IMR-90 (cell line): ENCODE measurements at regions not wholly inside any gene's neighbourhood (a gene's known extent, or its start where the extent isn't known, plus 50 kb on each side); places are given as distances from the start of the nearest gene placed in this dataset.

Experiments used
- ATAC-seq: fragments of 200-7000 bp; cut with Tn5 transposase; 2 replicates; pipeline ENCODE4 v1.9.1; 2020; ENCODE audit warnings: low read depth, mild to moderate bottlenecking, moderate library complexity
- BruUV-seq: library from RNA; stranded (reverse); fragments of 400-500 nt; replicated peaks from 2 replicates; lab custom pipeline; 2021; lab: Mats Ljungman, UMichigan
- CTCF ChIA-PET: fragments of 300-600 bp; formaldehyde crosslinking; extraction: SDS; loops from one replicate; lab custom pipeline; 2021; ENCODE audit warnings: antibody characterized with exemption; lab: Yijun Ruan, JAX
- POLR2A ChIA-PET: fragments of 300-600 bp; sonication (Branson Sonifier 250); formaldehyde crosslinking; loops from one replicate; lab custom pipeline; 2022; ENCODE audit warnings: antibody characterized with exemption; ENCODE audit not compliant: unreplicated experiment; lab: Charles Lee
- DNase-seq: peaks from one replicate; pipeline ENCODE4 v3.0.0; 2013
- H2AFZ ChIP-seq: replicated peaks from 2 replicates; pipeline ENCODE3; 2013; ENCODE audit warnings: low read length, mild to moderate bottlenecking; ENCODE audit not compliant: poor library complexity
- H2AK5ac ChIP-seq: 2 replicates; pipeline ENCODE4 v1.6.1; 2013; ENCODE audit warnings: low read depth, low read length, inconsistent platforms
- H2AK9ac ChIP-seq: replicated peaks from 2 replicates; pipeline ENCODE3; 2013; ENCODE audit warnings: mild to moderate bottlenecking, low read depth, low read length, moderate library complexity; ENCODE audit not compliant: poor library complexity
- H2BK120ac ChIP-seq: 2 replicates; pipeline ENCODE4 v1.6.1; 2013; ENCODE audit warnings: low read depth, low read length, inconsistent platforms
- H2BK15ac ChIP-seq: 3 replicates; pipeline ENCODE4 v1.6.1; 2013; ENCODE audit warnings: low read depth, low read length, inconsistent platforms
- H2BK20ac ChIP-seq: 2 replicates; pipeline ENCODE4 v1.6.1; 2013; ENCODE audit warnings: low read depth, mild to moderate bottlenecking, inconsistent platforms, low read length, moderate library complexity
- H2BK5ac ChIP-seq: 2 replicates; pipeline ENCODE4 v1.6.1; 2013; ENCODE audit warnings: mild to moderate bottlenecking, low read depth, low read length, inconsistent platforms; ENCODE audit not compliant: poor library complexity, severe bottlenecking
- H3K14ac ChIP-seq: replicated peaks from 2 replicates; pipeline ENCODE4 v1.6.1; 2013; ENCODE audit warnings: low read depth, low read length, inconsistent platforms
- H3K18ac ChIP-seq: 2 replicates; pipeline ENCODE4 v1.6.1; 2013; ENCODE audit warnings: low read depth, low read length, control low read depth
- H3K23ac ChIP-seq: 2 replicates; pipeline ENCODE4 v1.6.1; 2013; ENCODE audit warnings: low read depth, low read length, inconsistent platforms
- H3K27ac ChIP-seq: 2 replicates; pipeline ENCODE4 v1.5.1; 2013; ENCODE audit warnings: mild to moderate bottlenecking, control low read depth, low read length; ENCODE audit not compliant: insufficient read depth
- H3K27me3 ChIP-seq: 2 replicates; pipeline ENCODE4 v1.6.1; 2013; ENCODE audit warnings: low read length; ENCODE audit not compliant: control insufficient read depth, insufficient read depth
- H3K36me3 ChIP-seq: 2 replicates; pipeline ENCODE4 v1.6.1; 2013; ENCODE audit warnings: low read length, mixed read lengths; ENCODE audit not compliant: control insufficient read depth, insufficient read depth
- H3K4ac ChIP-seq: 2 replicates; pipeline ENCODE4 v1.6.1; 2013; ENCODE audit warnings: low read depth, low read length, inconsistent platforms
- H3K4me1 ChIP-seq: 2 replicates; pipeline ENCODE4 v1.6.1; 2013; ENCODE audit warnings: low read length, mixed read lengths; ENCODE audit not compliant: control insufficient read depth, insufficient read depth
- H3K4me2 ChIP-seq: 2 replicates; pipeline ENCODE4 v1.6.1; 2013; ENCODE audit warnings: low read depth, mild to moderate bottlenecking, control low read depth, low read length, moderate library complexity
- H3K4me3 ChIP-seq: 2 replicates; pipeline ENCODE4 v1.5.1; 2013; ENCODE audit warnings: low read depth, mild to moderate bottlenecking, control low read depth, low read length, moderate library complexity; ENCODE audit not compliant: insufficient read depth
- H3K56ac ChIP-seq: 2 replicates; pipeline ENCODE4 v1.6.1; 2013; ENCODE audit warnings: low read length, inconsistent platforms; ENCODE audit not compliant: insufficient read depth; ENCODE audit errors: extremely low read depth
- H3K79me1 ChIP-seq, 2 experiments: 2 replicates each; pipeline ENCODE4 v1.6.1; 2013; ENCODE audit warnings: low read length in 2 of 2, inconsistent platforms in 1 of 2, low read depth in 1 of 2
- H3K9ac ChIP-seq: 2 replicates; pipeline ENCODE4 v1.6.1; 2013; ENCODE audit warnings: low read depth, low read length, control low read depth
- H3K9me1 ChIP-seq: 2 replicates; pipeline ENCODE4 v1.6.1; 2013; ENCODE audit warnings: low read length, inconsistent platforms; ENCODE audit not compliant: insufficient read depth
- H3K9me3 ChIP-seq: 2 replicates; pipeline ENCODE4 v1.6.1; 2013; ENCODE audit warnings: low read length; ENCODE audit not compliant: control insufficient read depth, insufficient read depth
- H4K20me1 ChIP-seq: 2 replicates; pipeline ENCODE4 v1.6.1; 2013; ENCODE audit warnings: low read length, inconsistent platforms; ENCODE audit not compliant: insufficient read depth
- H4K5ac ChIP-seq: 2 replicates; pipeline ENCODE4 v1.6.1; 2013; ENCODE audit warnings: mild to moderate bottlenecking, low read depth, low read length, control low read depth
- H4K8ac ChIP-seq, 2 experiments: 2 replicates each; pipeline ENCODE4 v1.6.1; 2013; ENCODE audit warnings: low read depth in 2 of 2, low read length in 2 of 2, control low read depth in 1 of 2, inconsistent platforms in 1 of 2
- H4K91ac ChIP-seq: 2 replicates; pipeline ENCODE4 v1.6.1; 2013; ENCODE audit warnings: low read depth, low read length, inconsistent platforms; ENCODE audit not compliant: insufficient read depth
- BHLHE40 ChIP-seq: fragments of 150-350 bp; IDR thresholded peaks from 2 replicates; pipeline ENCODE4 v1.6.1; 2016; ENCODE audit warnings: mild to moderate bottlenecking, low read depth, low read length
- CEBPB ChIP-seq: IDR thresholded peaks from 2 replicates; pipeline ENCODE4 v1.6.1; 2012; ENCODE audit warnings: low read depth, low read length, improper control_type of control experiment
- CTCF ChIP-seq: conservative IDR thresholded peaks from 2 replicates; pipeline ENCODE4 v1.5.1; 2012; ENCODE audit warnings: mild to moderate bottlenecking, low read depth, low read length, improper control_type of control experiment
- MAZ ChIP-seq: IDR thresholded peaks from 2 replicates; pipeline ENCODE4 v1.6.1; 2012; ENCODE audit warnings: low read depth, mild to moderate bottlenecking, low read length, improper control_type of control experiment, moderate library complexity, borderline replicate concordance
- RAD21 ChIP-seq: IDR thresholded peaks from 2 replicates; pipeline ENCODE4 v1.6.1; 2012; ENCODE audit warnings: low read length, improper control_type of control experiment
- RCOR1 ChIP-seq: IDR thresholded peaks from 2 replicates; pipeline ENCODE4 v1.6.1; 2012; ENCODE audit warnings: mild to moderate bottlenecking, low read length, improper control_type of control experiment; ENCODE audit not compliant: insufficient replicate concordance
- SMC3 ChIP-seq: fragments of 150-350 bp; IDR thresholded peaks from 2 replicates; pipeline ENCODE4 v1.6.1; 2016; ENCODE audit warnings: low read depth, mild to moderate bottlenecking, antibody characterized with exemption, low read length, moderate library complexity
- USF2 ChIP-seq: fragments of 150-350 bp; IDR thresholded peaks from 2 replicates; pipeline ENCODE4 v1.6.1; 2017; ENCODE audit warnings: mild to moderate bottlenecking, antibody characterized with exemption, low read length, low read depth
- WGBS, 2 experiments: methylation state at CpG; one replicate each; pipeline versions ENCODE4 v1.1.5 to v1.1.7; 2013; ENCODE audit warnings: missing lambda C conversion rate in 2 of 2; ENCODE audit not compliant: insufficient read length in 1 of 2; ENCODE audit errors: extremely low coverage in 2 of 2; 5-methylcytosine and 5-hydroxymethylcytosine counted together
- dilution Hi-C: fragments of 300-500 bp; cut with HindIII; formaldehyde crosslinking; loops from one replicate; pipeline ENCODE4 v1.14.3; 2018; ENCODE audit warnings: low sequenced_read_pairs; ENCODE audit not compliant: unreplicated experiment
- in situ Hi-C: fragments of 300-500 bp; cut with MboI; formaldehyde crosslinking; loops from 3 replicates; pipeline ENCODE4 v1.14.3; 2019; ENCODE audit warnings: low sequenced_read_pairs, inconsistent platforms, mixed read lengths
- intact Hi-C: fragments of 100-400 bp; cut with micrococcal nuclease; formaldehyde crosslinking; loops from 2 replicates; pipeline ENCODE4 v1.10.0; 2022

GRCh38 chr15:81848701-81849100 is 197.1 kb downstream of the MEX3B start:
- no peaks in the 10 kb centered on the region for H4K20me1 ChIP-seq
- H3K9me1 ChIP-seq, result no peaks in the 10 kb centered on the region; the same call in 1 of the 2 replicates
- DNase-seq, result no peak
- no peak overlapping the region for H4K91ac ChIP-seq
- no peak overlapping the region for H4K5ac ChIP-seq
- H2BK5ac ChIP-seq, result no peak overlapping the region
- dilution Hi-C loops (no loop called here), in situ Hi-C loops (no loop called here), intact Hi-C loops (no loop called here)
- no TSS peak for BruUV-seq
- ChIA-PET CTCF (interaction anchor here (0.7 kb wide), 1 partner anchor 53 kb away, joined by 3 read pairs; no protein-coding TSS in a partner anchor), POLR2A (no interaction called here)
- H3K56ac ChIP-seq, result no peak overlapping the region
- no peaks in the 10 kb centered on the region for H3K79me1 ChIP-seq
- no peak overlapping the region for H2BK120ac ChIP-seq
- H3K23ac ChIP-seq, result no peak overlapping the region
- no peak overlapping the region for H2AK9ac ChIP-seq
- TF ChIP-seq RAD21 (no peak), USF2 (no peak), BHLHE40 (no peak), SMC3 (no peak), MAZ (no peak), CEBPB (no peak), CTCF (no peak), RCOR1 (no peak)
- no peak overlapping the region for H2BK20ac ChIP-seq
- no peak for ATAC-seq
- H3K36me3 ChIP-seq, result no peaks in the 10 kb centered on the region
- H3K18ac ChIP-seq, result no peak overlapping the region
- H2BK15ac ChIP-seq, result no peak overlapping the region
- no CpG with 5 or more reads among the region's 2 CpGs for WGBS, 2 experiments
- no peak overlapping the region for H2AFZ ChIP-seq
- H3K9me3 ChIP-seq, result no peaks in the 10 kb centered on the region
- no peak overlapping the region for H2AK5ac ChIP-seq
- H3K14ac ChIP-seq, result no peak overlapping the region
- H3K27ac ChIP-seq, result no peak overlapping the region
- H3K4me2 ChIP-seq, result no peak overlapping the region
- H4K8ac ChIP-seq, result no peak overlapping the region
- H3K4ac ChIP-seq, result no peak overlapping the region
- H3K27me3 ChIP-seq, result no peaks in the 10 kb centered on the region; the same call in 1 of the 2 replicates
- H3K4me1 ChIP-seq, result no peaks in the 10 kb centered on the region
- no peak overlapping the region for H3K9ac ChIP-seq
- no peak overlapping the region for H3K4me3 ChIP-seq
